Pancreas (tissue), 10 donors: ENCODE measurements at regions not wholly inside any gene's neighbourhood (a gene's known extent, or its start where the extent isn't known, plus 50 kb on each side); places are given as distances from the start of the nearest gene placed in this dataset.

Experiments
- ATAC-seq, 4 donors: fragments of 200-7000 bp; cut with Tn5 transposase; one replicate each; pipeline versions ENCODE4 v1.8.0 to v1.9.1; 2020; ENCODE audit warnings: mild to moderate bottlenecking in 4 of 4, moderate library complexity in 4 of 4
- DNase-seq, 6 donors: peaks; one replicate each; pipeline ENCODE4 v3.0.0-alpha.2; 2020
- FAIRE-seq: peaks from 2 replicates; lab custom pipeline; 2012; peaks lifted over from hg19 to GRCh38; lab: Jason Lieb, UNC
- H3K27ac ChIP-seq, 4 donors: fragments of 200-600 bp; sonication (generic); 1 replicate in 3 of 4; 2 replicates in 1 of 4; pipeline versions ENCODE4 v1.5.0 to v1.8.0; 2020
- H3K27me3 ChIP-seq, 4 donors: fragments of 200-600 bp; one replicate each; pipeline ENCODE4 v1.8.0; 2021
- H3K36me3 ChIP-seq, 3 donors: fragments of 200-600 bp; sonication (generic) in 1 of 3; one replicate each; pipeline versions ENCODE4 v1.5.0 to v1.8.0; 2020 to 2021
- H3K4me1 ChIP-seq, 3 donors: fragments of 200-600 bp; one replicate each; pipeline ENCODE4 v1.8.0; 2021
- H3K4me3 ChIP-seq, 4 donors: fragments of 200-600 bp; sonication (generic) in 2 of 4; one replicate each; pipeline versions ENCODE4 v1.5.0 to v1.8.0; 2020 to 2021
- H3K9me3 ChIP-seq, 4 donors: fragments of 200-600 bp; one replicate each; pipeline ENCODE4 v1.8.0; 2021
- WGBS, 2 donors: extraction: QIAGEN DNeasy Blood & Tissue Kit; methylation state at CpG; one replicate each; pipeline ENCODE4 v1.1.7; 2013; 5-methylcytosine and 5-hydroxymethylcytosine counted together
- intact Hi-C, 3 donors: fragments of 100-400 bp; cut with DNase I; formaldehyde crosslinking; loops; one replicate each; pipeline versions ENCODE4 v1.11.1 to v1.14.2; 2022
- TF ChIP-seq, protein P1 (sequence below), 4 donors: fragments of 200-600 bp; sonication (generic) in 3 of 4; IDR thresholded peaks; one replicate each; pipeline versions ENCODE4 v1.5.0 to v1.8.0; 2021; ENCODE audit warnings: antibody characterized with exemption in 4 of 4
- donor health status: healthy with polysubstance abuse.
- donor health status: DM: no; HTN: no; CAD: no; lungs with moderate emphysema.
- donor health status: DM: no; HTN: no; CAD: no.
- donor health status: control.
- donor health status: control.
- donor health status: Bipolar disorder and iron deficiency.
- donor health status: DM: yes; HTN: yes; CAD: no.
- donor health status: DM: no; HTN: no; CAD: no.
- donor health status: DM: no; HTN: no; CAD: no.
- donor health status: DM: yes; HTN: yes; CAD: no.

DNA sequence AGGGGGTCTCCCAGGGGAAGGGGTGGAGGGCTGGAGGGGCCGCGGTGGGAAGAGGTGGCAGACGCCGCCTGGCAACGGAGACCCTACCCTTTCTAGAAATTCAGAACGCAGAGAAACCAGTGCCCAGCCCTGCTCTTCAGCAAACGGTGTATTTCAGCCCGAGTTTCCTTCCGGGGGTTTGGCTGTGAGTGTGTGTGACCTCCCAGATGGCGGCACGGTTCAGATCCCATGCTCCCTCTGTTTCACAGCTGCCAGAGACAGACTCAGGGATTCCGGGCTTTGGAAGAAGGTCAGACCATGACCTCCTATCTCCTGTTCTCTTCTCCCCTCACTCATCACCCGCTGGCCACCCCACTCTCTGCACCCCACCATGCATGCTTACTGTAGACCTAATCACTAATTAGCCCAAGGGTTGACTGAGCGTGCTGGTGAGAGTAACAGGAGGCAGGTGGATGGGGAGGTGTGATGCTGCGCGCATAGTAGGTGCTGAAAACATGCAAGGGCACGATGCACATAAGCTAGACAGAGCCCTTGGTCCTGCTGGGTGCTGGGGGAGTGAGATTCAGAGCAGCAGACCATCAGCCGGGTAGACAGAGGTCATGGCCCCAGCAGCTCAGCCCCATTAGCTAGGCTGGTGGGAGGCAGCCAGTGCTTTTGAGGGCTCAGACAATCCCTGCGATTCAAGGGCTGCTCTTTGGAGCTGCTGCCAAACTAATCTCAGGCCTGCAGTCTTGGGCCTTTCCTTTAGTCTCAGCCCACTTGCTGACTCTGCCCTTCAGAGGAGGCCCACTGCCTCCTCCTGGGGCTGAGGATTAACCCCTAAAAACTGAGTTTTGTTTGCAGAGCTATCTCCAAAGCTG lies 256.5 kb upstream of the CADM1 start:
- Histone ChIP-seq H3K4me3 (peak overlapping the region; percentile 34 to 72 (median 50)), H3K9me3 (no peaks in the 10 kb centered on the region), H3K27ac (peak overlapping the region in 1 of 4 donors; percentile 37), H3K27me3 (no peaks in the 10 kb centered on the region), H3K4me1 (no peaks in the 10 kb centered on the region), H3K36me3 (no peaks in the 10 kb centered on the region)
- FAIRE-seq = no peak
- ATAC-seq = peak in 3 of 4 donors; percentile 62 to 75 (median 68)
- DNase-seq = no peak
- TF ChIP-seq, protein P1, sequence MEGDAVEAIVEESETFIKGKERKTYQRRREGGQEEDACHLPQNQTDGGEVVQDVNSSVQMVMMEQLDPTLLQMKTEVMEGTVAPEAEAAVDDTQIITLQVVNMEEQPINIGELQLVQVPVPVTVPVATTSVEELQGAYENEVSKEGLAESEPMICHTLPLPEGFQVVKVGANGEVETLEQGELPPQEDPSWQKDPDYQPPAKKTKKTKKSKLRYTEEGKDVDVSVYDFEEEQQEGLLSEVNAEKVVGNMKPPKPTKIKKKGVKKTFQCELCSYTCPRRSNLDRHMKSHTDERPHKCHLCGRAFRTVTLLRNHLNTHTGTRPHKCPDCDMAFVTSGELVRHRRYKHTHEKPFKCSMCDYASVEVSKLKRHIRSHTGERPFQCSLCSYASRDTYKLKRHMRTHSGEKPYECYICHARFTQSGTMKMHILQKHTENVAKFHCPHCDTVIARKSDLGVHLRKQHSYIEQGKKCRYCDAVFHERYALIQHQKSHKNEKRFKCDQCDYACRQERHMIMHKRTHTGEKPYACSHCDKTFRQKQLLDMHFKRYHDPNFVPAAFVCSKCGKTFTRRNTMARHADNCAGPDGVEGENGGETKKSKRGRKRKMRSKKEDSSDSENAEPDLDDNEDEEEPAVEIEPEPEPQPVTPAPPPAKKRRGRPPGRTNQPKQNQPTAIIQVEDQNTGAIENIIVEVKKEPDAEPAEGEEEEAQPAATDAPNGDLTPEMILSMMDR (IDR thresholded peaks at IDR 0.05) = no peak
- intact Hi-C loops = no loop called here
- WGBS, 2 donors = 35% methylated on average over 19 of the region's 19 CpGs

DNA sequence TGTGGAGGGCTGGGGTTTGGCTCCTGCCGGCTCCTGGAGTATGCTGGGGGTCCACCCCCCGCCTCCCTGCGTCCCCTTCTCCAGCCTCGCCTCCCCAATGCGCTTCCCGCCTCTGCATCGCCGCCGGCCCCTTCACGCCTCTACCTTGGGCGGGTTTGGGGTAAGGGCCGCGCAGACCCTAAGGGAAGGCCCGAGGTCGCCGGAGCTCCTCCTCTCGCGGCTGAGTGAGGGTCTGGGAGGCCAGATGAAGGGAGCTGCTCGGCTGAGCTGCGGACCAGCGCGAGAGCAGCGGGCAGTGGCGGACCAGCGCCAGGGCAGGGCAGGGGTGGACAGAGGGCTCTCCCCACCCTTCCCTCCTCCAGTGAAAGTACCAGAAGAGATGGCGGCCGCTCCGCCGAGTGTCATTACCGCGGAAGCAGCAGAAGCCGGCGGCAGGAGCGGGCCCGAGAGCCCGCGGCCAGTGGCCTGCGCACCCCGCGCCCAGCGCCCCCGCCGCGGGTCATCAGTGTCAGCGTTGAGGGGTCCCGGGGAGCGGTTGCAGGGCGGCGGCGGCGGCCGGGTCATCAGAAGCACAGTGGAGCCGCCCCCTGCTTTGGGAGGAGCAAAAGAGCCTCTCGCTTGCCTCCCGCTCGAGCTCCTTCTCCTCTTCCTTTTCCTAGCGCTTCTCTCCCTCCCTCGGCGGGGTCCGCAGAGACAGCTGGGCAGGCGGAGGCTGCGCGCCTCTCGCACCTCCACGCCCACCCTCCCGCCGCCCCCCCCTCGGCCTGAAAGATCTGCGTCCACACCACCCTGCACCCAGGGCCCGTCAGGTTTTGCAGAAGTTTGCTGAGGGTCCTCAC lies 255.6 kb upstream of the CADM1 start:
- peak in 4 of 6 donors; percentile 21 to 71 (median 49) for DNase-seq
- H3K27ac ChIP-seq = peak overlapping the region in 1 of 4 donors; percentile 37

DNA sequence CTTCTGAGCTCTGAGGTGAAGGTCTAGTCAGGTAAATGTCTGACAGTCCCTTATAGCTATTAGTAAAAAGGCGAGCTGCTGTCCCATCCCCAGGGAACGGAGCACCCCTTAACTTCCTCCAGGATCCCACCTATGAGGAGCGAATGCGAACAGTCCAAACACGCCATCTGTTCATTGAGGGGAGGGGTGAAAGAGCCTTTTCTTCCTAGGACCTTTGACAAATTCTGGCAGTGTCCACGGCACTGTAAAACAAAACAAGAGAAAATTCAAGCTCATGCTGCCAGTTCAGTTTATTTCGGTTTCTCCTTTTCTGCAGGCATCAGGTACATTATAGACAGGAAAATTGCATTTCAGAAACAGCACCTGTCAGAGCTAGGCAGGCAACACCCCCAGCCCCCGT lies 253.8 kb upstream of the CADM1 start:
- Histone ChIP-seq H3K4me1 (no peaks in the 10 kb centered on the region), H3K27ac (no peak overlapping the region), H3K4me3 (no peak overlapping the region), H3K36me3 (no peaks in the 10 kb centered on the region), H3K27me3 (no peaks in the 10 kb centered on the region), H3K9me3 (no peaks in the 10 kb centered on the region)
- FAIRE-seq (no peak), DNase-seq (no peak), ATAC-seq (no peak)
- intact Hi-C loops = no loop called here
- TF ChIP-seq, protein P1 (IDR thresholded peaks at IDR 0.05) = no peak
- 66 to 76% methylated on average over 8 of the region's 8 CpGs for WGBS, 2 donors

More for the DNA sequence above, 255.6 kb upstream of the CADM1 start:
- Histone ChIP-seq H3K4me3 (peak overlapping the region; percentile 34 to 72 (median 50)), H3K4me1 (no peaks in the 10 kb centered on the region), H3K27me3 (no peaks in the 10 kb centered on the region), H3K36me3 (no peaks in the 10 kb centered on the region), H3K9me3 (no peaks in the 10 kb centered on the region)
- FAIRE-seq = no peak
- intact Hi-C loops = no loop called here
- TF ChIP-seq, protein P1 (IDR thresholded peaks at IDR 0.05) = no peak
- ATAC-seq = peak in 3 of 4 donors; percentile 68 to 77 (median 71)
- WGBS, 2 donors = 6% methylated on average over 51 to 70 of the region's 70 CpGs

DNA sequence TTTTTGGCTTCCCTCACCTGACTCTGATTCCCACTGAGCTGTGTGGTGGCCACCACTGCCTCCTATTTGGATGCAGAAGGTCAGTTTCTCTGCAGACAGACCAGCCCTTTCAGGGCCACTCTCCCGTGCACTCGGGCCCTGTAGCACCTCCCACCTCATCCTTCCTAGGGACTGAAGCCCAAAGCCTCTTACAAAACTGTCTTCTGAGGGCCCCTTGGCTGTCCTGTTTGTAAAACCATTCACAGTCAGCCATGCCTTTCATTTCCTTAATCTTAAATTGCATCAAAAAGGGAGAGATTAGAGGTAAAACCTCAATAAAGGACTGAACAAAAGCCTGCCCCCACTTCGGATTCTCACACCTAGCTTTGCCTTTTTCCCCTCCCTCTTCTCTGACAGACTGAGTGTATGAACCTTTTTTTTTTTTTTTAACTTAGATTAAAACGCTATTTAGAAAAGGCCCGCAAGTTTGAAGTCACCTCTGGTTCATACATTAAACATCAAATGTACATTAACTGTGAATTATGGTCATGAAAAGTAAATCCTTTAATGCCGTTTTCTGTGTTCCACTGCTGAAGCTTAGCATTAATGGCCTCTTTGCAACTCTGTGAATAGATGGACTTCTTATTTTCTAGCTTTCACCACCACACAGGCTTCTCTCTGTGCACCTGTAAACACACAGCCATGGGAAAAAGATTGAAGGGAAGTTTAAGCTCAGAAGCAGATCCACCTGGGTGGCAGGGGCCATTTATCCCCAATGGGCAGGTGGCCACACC lies 247.2 kb upstream of the CADM1 start:
- DNase-seq (no peak), ATAC-seq (no peak), FAIRE-seq (no peak)
- Histone ChIP-seq H3K4me3 (no peak overlapping the region), H3K27me3 (peaks cover 0 to 9% (median 0%) of the 10 kb centered on the region in 4 donors), H3K36me3 (no peaks in the 10 kb centered on the region), H3K27ac (no peak overlapping the region), H3K9me3 (no peaks in the 10 kb centered on the region), H3K4me1 (no peaks in the 10 kb centered on the region)
- TF ChIP-seq, protein P1 (IDR thresholded peaks at IDR 0.05) = no peak
- intact Hi-C loops = no loop called here
- whole genome bisulfite sequencing, 2 donors = 45 to 55% methylated on average over 6 of the region's 6 CpGs
